ENCODE measurements at regions not wholly inside any gene's neighbourhood (a gene's known extent, or its start where the extent isn't known, plus 50 kb on each side); places are given as distances from the start of the nearest gene placed in this dataset.

DNA sequence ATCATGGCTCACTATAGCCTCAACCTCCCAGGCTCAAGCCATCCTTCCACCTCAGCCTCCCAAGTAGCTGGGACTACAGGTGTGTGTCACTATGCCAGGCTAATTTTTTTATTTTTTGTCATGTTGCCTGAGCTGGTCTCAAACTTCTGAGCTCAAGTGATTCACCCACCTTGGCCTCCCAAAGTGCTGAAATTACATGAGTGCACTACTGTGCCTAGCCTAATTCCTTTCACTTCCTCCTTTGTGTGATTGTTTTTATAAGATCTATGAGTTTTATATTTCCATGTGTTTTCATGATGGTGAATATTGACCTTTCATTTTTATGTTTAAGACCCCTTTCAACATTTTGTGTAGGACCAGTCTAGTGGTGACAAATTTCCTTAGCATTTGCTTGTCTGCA is 55.2 kb upstream of the IL12B start:
- H3K4me3 ChIP-seq (ENCODE audit: insufficient read depth, low read depth, low read length) = no peak overlapping the region
- H3K36me3 ChIP-seq (replicated peaks; ENCODE audit: control insufficient read depth, insufficient read depth, low read length) = no peaks in the 10 kb centered on the region
- H3K27me3 ChIP-seq (ENCODE audit: control insufficient read depth, insufficient read depth, low read length) = no peaks in the 10 kb centered on the region
- DNase-seq = no peak

GRCh38 chr5:159386028-159386711 is 55.9 kb upstream of the IL12B start:
- no peaks in the 10 kb centered on the region for H3K27me3 ChIP-seq (ENCODE audit: control insufficient read depth, insufficient read depth, low read length)
- no peak for DNase-seq

DNA sequence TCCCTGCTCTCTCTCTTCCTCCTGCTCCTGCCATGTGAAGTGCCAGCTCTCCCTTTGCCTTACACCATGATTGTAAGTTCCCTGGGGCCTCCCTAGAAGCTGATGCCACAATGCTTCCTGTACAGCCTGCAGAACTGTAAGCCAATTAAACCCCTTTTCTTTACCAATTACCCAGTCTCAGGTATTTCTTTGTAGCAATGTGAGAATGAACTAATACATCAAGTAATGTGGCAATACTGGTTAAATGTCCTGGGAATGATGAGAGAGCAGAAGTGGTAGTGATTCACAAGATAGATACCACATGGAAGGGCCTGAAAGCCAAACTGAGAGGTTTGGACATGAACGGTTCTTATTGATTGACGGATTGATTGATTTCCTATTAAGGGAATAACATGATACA is 62.6 kb upstream of the IL12B start:
- Histone ChIP-seq H3K36me3 (replicated peaks; ENCODE audit: control insufficient read depth, insufficient read depth, low read length) (no peaks in the 10 kb centered on the region), H3K27me3 (ENCODE audit: control insufficient read depth, insufficient read depth, low read length) (no peaks in the 10 kb centered on the region), H3K4me3 (ENCODE audit: insufficient read depth, low read depth, low read length) (no peak overlapping the region)
- no peak for DNase-seq

More at GRCh38 chr5:159386028-159386711, 55.9 kb upstream of the IL12B start:
- Histone ChIP-seq H3K4me3 (ENCODE audit: insufficient read depth, low read depth, low read length) (no peak overlapping the region), H3K36me3 (replicated peaks; ENCODE audit: control insufficient read depth, insufficient read depth, low read length) (no peaks in the 10 kb centered on the region)

GRCh38 chr5:159393854-159394274 is 63.6 kb upstream of the IL12B start:
- no peak overlapping the region for H3K4me3 ChIP-seq (ENCODE audit: insufficient read depth, low read depth, low read length)
- DNase-seq = no peak
- no peaks in the 10 kb centered on the region for H3K36me3 ChIP-seq (replicated peaks; ENCODE audit: control insufficient read depth, insufficient read depth, low read length)
- H3K27me3 ChIP-seq (ENCODE audit: control insufficient read depth, insufficient read depth, low read length) = no peaks in the 10 kb centered on the region

GRCh38 chr5:159395202-159395601 is 64.9 kb upstream of the IL12B start:
- H3K27me3 ChIP-seq (ENCODE audit: control insufficient read depth, insufficient read depth, low read length) = no peaks in the 10 kb centered on the region
- H3K36me3 ChIP-seq (replicated peaks; ENCODE audit: control insufficient read depth, insufficient read depth, low read length) = no peaks in the 10 kb centered on the region
- no peak for DNase-seq
- H3K4me3 ChIP-seq (ENCODE audit: insufficient read depth, low read depth, low read length) = no peak overlapping the region

DNA sequence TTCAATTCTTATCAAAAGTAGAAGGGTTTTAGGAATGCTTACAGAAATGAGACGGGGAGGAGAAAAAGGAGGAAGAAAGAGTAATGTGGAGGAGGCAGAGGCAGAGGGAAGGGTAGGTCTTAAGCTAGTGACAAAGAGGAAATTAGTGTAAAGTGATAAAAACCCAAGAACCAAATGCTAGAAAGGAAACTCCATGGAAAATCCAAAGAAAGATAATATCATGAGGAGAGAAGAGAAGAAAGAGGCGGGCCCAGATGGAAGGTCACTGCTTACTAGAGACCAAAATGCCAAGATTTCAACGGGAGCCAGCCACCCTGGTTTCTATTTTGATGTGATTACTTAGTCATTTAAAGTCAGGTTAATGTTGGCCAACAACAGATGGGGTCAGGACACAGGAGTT is 68.6 kb upstream of the IL12B start:
- Histone ChIP-seq H3K4me3 (ENCODE audit: insufficient read depth, low read depth, low read length) (no peak overlapping the region), H3K27me3 (ENCODE audit: control insufficient read depth, insufficient read depth, low read length) (no peaks in the 10 kb centered on the region), H3K36me3 (replicated peaks; ENCODE audit: control insufficient read depth, insufficient read depth, low read length) (no peaks in the 10 kb centered on the region)
- DNase-seq = no peak

DNA sequence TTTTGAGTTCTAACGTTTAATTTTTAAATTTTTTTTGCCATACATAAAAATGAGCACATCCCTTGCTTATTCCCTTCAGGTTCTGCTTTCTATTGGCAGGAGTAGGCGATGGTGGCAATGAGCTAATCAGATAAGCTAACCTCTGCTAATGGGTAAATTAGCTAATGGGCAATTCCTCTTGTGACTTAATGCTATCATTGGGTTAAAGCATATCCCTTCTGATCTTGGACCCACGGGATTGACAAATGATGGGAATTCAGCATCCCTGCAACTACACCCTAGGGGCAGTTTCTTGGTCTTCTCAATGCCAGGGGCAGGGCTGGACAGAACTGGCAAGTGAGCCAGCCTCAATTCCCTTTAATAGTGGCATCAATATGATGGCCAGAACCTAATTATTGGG is 70.2 kb upstream of the IL12B start:
- no peaks in the 10 kb centered on the region for H3K36me3 ChIP-seq (replicated peaks; ENCODE audit: control insufficient read depth, insufficient read depth, low read length)
- no peaks in the 10 kb centered on the region for H3K27me3 ChIP-seq (ENCODE audit: control insufficient read depth, insufficient read depth, low read length)
- no peak overlapping the region for H3K4me3 ChIP-seq (ENCODE audit: insufficient read depth, low read depth, low read length)
- no peak for DNase-seq

DNA sequence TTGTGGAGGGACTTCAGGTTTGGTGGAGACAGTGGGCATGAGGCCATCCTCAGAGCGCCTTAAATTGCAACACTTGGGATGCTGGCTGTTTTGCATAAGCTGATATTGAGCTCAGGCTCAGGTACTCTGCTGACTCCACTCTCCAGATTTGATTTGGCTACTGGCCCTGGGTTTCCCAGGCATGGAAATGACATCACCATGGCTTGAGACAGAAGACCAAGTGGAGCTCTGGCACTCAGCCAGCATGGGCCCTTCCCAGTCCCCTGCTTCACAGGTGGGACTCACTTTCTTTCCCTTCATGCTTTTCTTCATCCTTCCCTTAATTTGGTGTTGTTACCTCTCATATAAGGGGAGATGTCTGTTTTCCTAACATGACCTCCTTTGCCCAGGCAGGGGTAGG is 72.0 kb upstream of the IL12B start:
- no peaks in the 10 kb centered on the region for H3K36me3 ChIP-seq (replicated peaks; ENCODE audit: control insufficient read depth, insufficient read depth, low read length)
- no peak for DNase-seq
- no peak overlapping the region for H3K4me3 ChIP-seq (ENCODE audit: insufficient read depth, low read depth, low read length)
- no peaks in the 10 kb centered on the region for H3K27me3 ChIP-seq (ENCODE audit: control insufficient read depth, insufficient read depth, low read length)

GRCh38 chr5:159402856-159403255 is 72.6 kb upstream of the IL12B start:
- Histone ChIP-seq H3K4me3 (ENCODE audit: insufficient read depth, low read depth, low read length) (no peak overlapping the region), H3K27me3 (ENCODE audit: control insufficient read depth, insufficient read depth, low read length) (no peaks in the 10 kb centered on the region), H3K36me3 (replicated peaks; ENCODE audit: control insufficient read depth, insufficient read depth, low read length) (no peaks in the 10 kb centered on the region)
- DNase-seq = no peak

- no peak for DNase-seq
- no peak overlapping the region for H3K4me3 ChIP-seq (ENCODE audit: insufficient read depth, low read depth, low read length)
- no peaks in the 10 kb centered on the region for H3K36me3 ChIP-seq (replicated peaks; ENCODE audit: control insufficient read depth, insufficient read depth, low read length)
Observed at GRCh38 chr5:159403906-159404681, 73.8 kb upstream of the IL12B start.

DNA sequence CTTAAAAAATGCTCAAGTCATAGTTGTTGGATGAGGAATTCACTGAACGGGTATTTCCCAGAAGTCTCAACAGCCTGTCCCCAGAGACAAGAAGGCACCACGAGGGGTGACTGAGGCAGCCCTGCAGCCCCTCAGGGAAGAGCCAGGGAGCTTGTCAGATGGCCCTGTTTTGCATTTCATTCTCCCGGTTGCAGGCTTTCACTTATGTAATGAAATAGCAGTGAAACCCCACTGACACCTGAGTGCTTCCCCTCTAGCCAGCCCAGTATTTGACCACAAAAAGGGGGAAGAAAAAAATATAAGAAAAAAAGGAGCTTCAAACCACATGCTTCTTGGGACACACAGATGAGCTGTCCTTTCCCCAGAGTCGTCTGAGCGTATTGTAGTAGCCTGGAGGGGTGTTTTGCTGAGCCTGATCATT is 75.3 kb upstream of the IL12B start:
- no peak for DNase-seq
- Histone ChIP-seq H3K27me3 (ENCODE audit: control insufficient read depth, insufficient read depth, low read length) (no peaks in the 10 kb centered on the region), H3K4me3 (ENCODE audit: insufficient read depth, low read depth, low read length) (no peak overlapping the region), H3K36me3 (replicated peaks; ENCODE audit: control insufficient read depth, insufficient read depth, low read length) (no peaks in the 10 kb centered on the region)

More at GRCh38 chr5:159403906-159404681, 73.8 kb upstream of the IL12B start:
- no peaks in the 10 kb centered on the region for H3K27me3 ChIP-seq (ENCODE audit: control insufficient read depth, insufficient read depth, low read length)

- Histone ChIP-seq H3K36me3 (replicated peaks; ENCODE audit: control insufficient read depth, insufficient read depth, low read length) (no peaks in the 10 kb centered on the region), H3K27me3 (ENCODE audit: control insufficient read depth, insufficient read depth, low read length) (no peaks in the 10 kb centered on the region), H3K4me3 (ENCODE audit: insufficient read depth, low read depth, low read length) (no peak overlapping the region)
- DNase-seq = no peak
Observed at GRCh38 chr5:159406571-159406970, 76.3 kb upstream of the IL12B start.

- Histone ChIP-seq H3K36me3 (replicated peaks; ENCODE audit: control insufficient read depth, insufficient read depth, low read length) (no peaks in the 10 kb centered on the region), H3K4me3 (ENCODE audit: insufficient read depth, low read depth, low read length) (no peak overlapping the region), H3K27me3 (ENCODE audit: control insufficient read depth, insufficient read depth, low read length) (no peaks in the 10 kb centered on the region)
- DNase-seq = no peak
Observed at GRCh38 chr5:159409801-159410200, 79.5 kb upstream of the IL12B start.

DNA sequence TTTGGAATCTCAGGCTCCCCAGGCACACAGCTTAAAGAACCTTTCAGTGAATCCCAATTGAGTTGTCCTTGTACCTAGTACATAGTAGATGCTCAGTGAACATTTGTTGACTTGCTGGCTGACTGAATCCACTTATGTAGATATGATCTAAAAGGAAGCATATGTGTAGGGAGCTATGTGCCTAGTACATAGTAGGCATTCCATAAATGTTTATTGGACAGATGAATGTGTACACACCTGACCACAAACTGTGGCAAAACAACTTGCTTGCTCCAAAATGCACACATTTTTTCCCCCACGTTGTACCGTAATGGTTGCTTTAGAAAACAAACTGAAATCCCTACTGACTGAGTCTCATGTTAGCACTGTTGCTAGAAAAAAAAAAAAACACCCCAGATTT is 80.2 kb upstream of the IL12B start:
- Histone ChIP-seq H3K36me3 (replicated peaks; ENCODE audit: control insufficient read depth, insufficient read depth, low read length) (no peaks in the 10 kb centered on the region), H3K27me3 (ENCODE audit: control insufficient read depth, insufficient read depth, low read length) (no peaks in the 10 kb centered on the region), H3K4me3 (ENCODE audit: insufficient read depth, low read depth, low read length) (no peak overlapping the region)
- DNase-seq = no peak

DNA sequence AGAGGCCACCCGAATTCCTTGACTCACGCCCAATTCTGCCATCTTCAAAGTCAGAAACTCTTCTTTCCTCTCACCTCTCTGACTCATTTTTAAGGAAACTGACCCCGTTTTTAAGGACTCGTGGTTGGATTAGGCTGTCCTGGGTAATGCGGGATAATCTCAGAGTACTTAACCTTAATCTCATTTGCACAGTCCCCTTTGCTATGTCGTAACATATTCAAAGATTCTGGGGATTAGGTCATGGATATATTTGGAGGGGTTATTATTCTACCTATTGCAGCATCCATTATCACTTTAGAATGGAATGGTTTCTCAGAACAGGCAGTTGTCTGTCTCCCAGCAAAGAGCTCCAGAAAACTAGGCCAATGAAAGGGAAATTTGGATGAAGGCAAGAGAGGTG is 80.8 kb upstream of the IL12B start:
- Histone ChIP-seq H3K36me3 (replicated peaks; ENCODE audit: control insufficient read depth, insufficient read depth, low read length) (no peaks in the 10 kb centered on the region), H3K27me3 (ENCODE audit: control insufficient read depth, insufficient read depth, low read length) (no peaks in the 10 kb centered on the region), H3K4me3 (ENCODE audit: insufficient read depth, low read depth, low read length) (no peak overlapping the region)
- no peak for DNase-seq

Measured in H7 (cell line).